Upper lobe of right lung (tissue), 1 donor: ENCODE measurements at regions not wholly inside any gene's neighbourhood (a gene's known extent, or its start where the extent isn't known, plus 50 kb on each side); places are given as distances from the start of the nearest gene placed in this dataset.

Experiments
- ATAC-seq: fragments of 200-7000 bp; cut with Tn5 transposase; one replicate; pipeline ENCODE4 v1.9.1; 2020; ENCODE audit warnings: mild to moderate bottlenecking, moderate library complexity
- DNase-seq: peaks from one replicate; pipeline ENCODE4 v3.0.0-alpha.2; 2020
- H3K27ac ChIP-seq: fragments of 200-600 bp; one replicate; pipeline ENCODE4 v1.8.0; 2022
- H3K27me3 ChIP-seq: fragments of 200-600 bp; one replicate; pipeline ENCODE4 v1.8.0; 2022; ENCODE audit warnings: mild to moderate bottlenecking
- H3K36me3 ChIP-seq: fragments of 200-600 bp; one replicate; pipeline ENCODE4 v1.8.0; 2022
- H3K4me1 ChIP-seq: fragments of 200-600 bp; one replicate; pipeline ENCODE4 v1.8.0; 2022
- H3K4me3 ChIP-seq: fragments of 200-600 bp; one replicate; pipeline ENCODE4 v1.8.0; 2022; ENCODE audit warnings: mild to moderate bottlenecking
- H3K9me3 ChIP-seq: fragments of 200-600 bp; one replicate; pipeline ENCODE4 v1.8.0; 2022
- intact Hi-C: fragments of 100-400 bp; cut with DNase I; formaldehyde crosslinking; loops from one replicate; pipeline ENCODE4 v1.11.0; 2022
- TF ChIP-seq, protein P1 (sequence below): fragments of 200-600 bp; IDR thresholded peaks from one replicate; pipeline ENCODE4 v1.8.0; 2022; ENCODE audit warnings: antibody characterized with exemption
- donor health status: DM: no; HTN: yes; CAD: no; lungs with severe emphysema.

DNA sequence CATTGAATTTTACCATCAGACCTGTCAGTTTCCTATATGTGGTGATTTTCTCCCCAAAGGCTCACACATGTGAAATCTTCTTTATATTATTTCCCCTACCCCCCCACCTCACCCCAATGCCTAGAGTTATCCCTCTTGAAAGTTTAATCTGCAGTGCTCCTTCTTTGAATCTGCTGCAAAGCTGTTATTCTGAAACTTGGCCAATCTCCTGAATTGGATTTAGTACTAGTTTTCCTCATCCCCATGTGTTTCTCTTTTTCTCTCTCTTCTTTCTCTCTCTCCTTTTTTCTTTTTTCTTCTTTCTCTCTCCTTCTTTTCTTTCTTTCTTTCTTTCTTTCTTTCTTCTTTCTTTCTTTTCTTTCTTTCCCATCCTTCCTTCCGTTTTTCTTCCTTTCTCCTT, 886.2 kb downstream of the TYW1 start:
- intact Hi-C loops: no loop called here
- DNase-seq (no peak), ATAC-seq (no peak)
- Histone ChIP-seq H3K4me3 (no peak overlapping the region), H3K4me1 (no peaks in the 10 kb centered on the region), H3K9me3 (no peaks in the 10 kb centered on the region), H3K27ac (no peak overlapping the region), H3K36me3 (no peaks in the 10 kb centered on the region), H3K27me3 (no peaks in the 10 kb centered on the region)
- TF ChIP-seq, protein P1, sequence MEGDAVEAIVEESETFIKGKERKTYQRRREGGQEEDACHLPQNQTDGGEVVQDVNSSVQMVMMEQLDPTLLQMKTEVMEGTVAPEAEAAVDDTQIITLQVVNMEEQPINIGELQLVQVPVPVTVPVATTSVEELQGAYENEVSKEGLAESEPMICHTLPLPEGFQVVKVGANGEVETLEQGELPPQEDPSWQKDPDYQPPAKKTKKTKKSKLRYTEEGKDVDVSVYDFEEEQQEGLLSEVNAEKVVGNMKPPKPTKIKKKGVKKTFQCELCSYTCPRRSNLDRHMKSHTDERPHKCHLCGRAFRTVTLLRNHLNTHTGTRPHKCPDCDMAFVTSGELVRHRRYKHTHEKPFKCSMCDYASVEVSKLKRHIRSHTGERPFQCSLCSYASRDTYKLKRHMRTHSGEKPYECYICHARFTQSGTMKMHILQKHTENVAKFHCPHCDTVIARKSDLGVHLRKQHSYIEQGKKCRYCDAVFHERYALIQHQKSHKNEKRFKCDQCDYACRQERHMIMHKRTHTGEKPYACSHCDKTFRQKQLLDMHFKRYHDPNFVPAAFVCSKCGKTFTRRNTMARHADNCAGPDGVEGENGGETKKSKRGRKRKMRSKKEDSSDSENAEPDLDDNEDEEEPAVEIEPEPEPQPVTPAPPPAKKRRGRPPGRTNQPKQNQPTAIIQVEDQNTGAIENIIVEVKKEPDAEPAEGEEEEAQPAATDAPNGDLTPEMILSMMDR: no peak

GRCh38 chr7:67890316-67890715, 893.7 kb downstream of the TYW1 start:
- no peak for DNase-seq
- no peak overlapping the region for H3K4me3 ChIP-seq
- no peaks in the 10 kb centered on the region for H3K4me1 ChIP-seq
- H3K27ac ChIP-seq: no peak overlapping the region
- H3K9me3 ChIP-seq: no peaks in the 10 kb centered on the region
- ATAC-seq: no peak
- intact Hi-C loops: no loop called here
- TF ChIP-seq, protein P1: no peak
- no peaks in the 10 kb centered on the region for H3K27me3 ChIP-seq
- H3K36me3 ChIP-seq: no peaks in the 10 kb centered on the region

DNA sequence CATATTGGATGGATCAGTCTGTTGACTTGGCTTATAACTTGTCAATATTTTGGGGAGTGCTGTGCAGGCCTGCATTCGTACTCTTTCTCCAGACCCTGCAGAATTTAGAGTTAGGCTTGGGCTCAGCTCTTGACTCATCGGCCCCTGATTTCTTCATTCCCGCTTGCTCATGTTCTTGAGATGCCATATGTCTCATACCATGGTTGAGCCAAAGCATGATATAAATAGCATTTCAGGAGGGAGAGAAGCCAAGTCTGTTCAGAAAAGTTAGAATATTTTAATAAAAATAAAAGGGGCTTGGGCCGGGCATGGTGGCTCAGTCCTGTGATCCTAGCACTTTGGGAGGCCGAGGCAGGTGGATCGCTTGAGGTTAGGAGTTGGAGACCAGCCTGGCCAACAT, 898.1 kb downstream of the TYW1 start:
- intact Hi-C loops: no loop called here
- Histone ChIP-seq H3K36me3 (no peaks in the 10 kb centered on the region), H3K27ac (no peak overlapping the region), H3K27me3 (no peaks in the 10 kb centered on the region), H3K4me1 (no peaks in the 10 kb centered on the region), H3K9me3 (no peaks in the 10 kb centered on the region), H3K4me3 (no peak overlapping the region)
- ATAC-seq (no peak), DNase-seq (no peak)
- TF ChIP-seq, protein P1: no peak

DNA sequence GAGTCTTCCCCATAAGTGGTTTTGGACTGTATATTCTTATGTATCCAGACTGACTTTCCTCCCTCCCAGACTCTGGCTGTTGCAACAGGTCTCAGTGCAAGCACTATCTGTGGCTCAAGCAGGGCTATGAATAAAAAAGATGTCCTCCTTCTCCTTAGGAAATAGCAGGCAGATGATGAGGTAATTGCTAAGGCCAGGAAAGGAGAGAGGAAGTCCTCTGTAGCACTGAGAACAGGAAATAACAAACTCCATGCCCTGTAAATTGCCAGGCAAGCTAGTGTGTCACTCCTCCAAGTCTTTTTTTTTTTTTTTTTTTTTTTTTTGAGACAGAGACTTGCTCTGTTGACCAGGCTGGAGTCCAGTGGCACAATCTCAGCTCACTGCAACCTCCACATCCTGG, 900.1 kb downstream of the TYW1 start:
- Histone ChIP-seq H3K36me3 (no peaks in the 10 kb centered on the region), H3K27ac (no peak overlapping the region), H3K9me3 (no peaks in the 10 kb centered on the region), H3K4me1 (no peaks in the 10 kb centered on the region), H3K27me3 (no peaks in the 10 kb centered on the region), H3K4me3 (no peak overlapping the region)
- intact Hi-C loops: no loop called here
- no peak for ATAC-seq
- TF ChIP-seq, protein P1: no peak
- no peak for DNase-seq

- TF ChIP-seq, protein P1: no peak
- Histone ChIP-seq H3K36me3 (no peaks in the 10 kb centered on the region), H3K9me3 (no peaks in the 10 kb centered on the region), H3K27me3 (no peaks in the 10 kb centered on the region), H3K27ac (no peak overlapping the region), H3K4me3 (no peak overlapping the region), H3K4me1 (no peaks in the 10 kb centered on the region)
- intact Hi-C loops: no loop called here
- ATAC-seq (no peak), DNase-seq (no peak)
These were observed 903.8 kb downstream of the TYW1 start for GRCh38 chr7:67900456-67900855.

DNA sequence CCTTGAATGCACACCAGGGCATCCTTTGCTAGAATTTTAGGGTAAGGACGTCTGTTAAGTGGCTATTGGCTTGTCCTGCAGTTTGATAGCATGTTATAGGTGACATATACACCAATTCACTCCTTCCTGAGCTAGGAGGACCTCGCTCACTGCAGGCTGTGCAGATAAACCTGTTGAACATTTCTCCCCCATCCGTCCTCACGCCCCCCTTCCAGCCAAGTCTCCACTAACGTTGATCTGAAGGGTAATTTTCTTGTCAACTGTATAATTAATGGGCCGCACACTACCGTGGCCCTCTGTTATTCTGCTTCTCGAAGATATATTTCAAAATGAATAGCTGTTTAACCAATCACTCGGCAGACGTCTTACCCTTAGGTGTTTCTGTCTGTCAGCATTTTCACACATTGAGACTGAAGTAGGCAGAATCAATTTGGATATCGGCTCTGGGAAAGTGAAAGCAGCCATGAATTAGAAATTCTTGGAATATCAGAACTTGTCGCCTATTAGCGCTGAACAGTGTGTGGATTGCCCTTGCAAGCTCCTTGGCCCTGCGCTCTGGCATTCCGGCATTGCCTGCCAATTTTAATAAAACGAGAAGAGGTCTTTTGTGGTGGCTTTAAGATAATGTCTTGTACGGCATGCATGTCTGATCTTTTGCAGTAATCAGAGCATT, 905.3 kb downstream of the TYW1 start:
- Histone ChIP-seq H3K27me3 (no peaks in the 10 kb centered on the region), H3K36me3 (no peaks in the 10 kb centered on the region), H3K9me3 (no peaks in the 10 kb centered on the region), H3K4me1 (no peaks in the 10 kb centered on the region), H3K4me3 (no peak overlapping the region), H3K27ac (no peak overlapping the region)
- intact Hi-C loops: no loop called here
- DNase-seq (no peak), ATAC-seq (no peak)
- TF ChIP-seq, protein P1: no peak
